ENCODE measurements at regions not wholly inside any gene's neighbourhood (a gene's known extent, or its start where the extent isn't known, plus 50 kb on each side); places are given as distances from the start of the nearest gene placed in this dataset.

DNA sequence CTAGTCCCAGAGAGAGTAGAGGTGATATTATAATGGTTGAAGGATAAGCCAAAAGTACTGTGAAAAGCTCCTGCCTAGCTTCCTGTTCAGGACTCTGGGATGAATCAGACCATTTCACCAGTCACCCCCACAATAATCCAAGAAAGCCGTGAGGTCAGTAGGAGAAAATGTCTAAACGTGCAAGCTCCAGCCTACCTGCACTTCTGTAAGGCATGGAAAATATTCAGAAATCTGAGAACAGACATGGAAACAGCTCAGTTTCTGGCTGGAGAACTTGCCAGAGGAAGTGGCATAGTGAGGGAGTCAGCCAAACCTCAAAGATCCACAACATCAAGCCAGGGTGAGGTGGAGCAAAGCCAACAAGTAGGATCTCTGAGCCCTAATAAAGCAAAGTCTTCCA, 58.2 kb downstream of the ELAPOR2 start:
- TF ChIP-seq POLR2A (IDR thresholded peaks at IDR 0.05) (no peak), CTCF (IDR thresholded peaks at IDR 0.05) (no peak)

All from lower leg skin (tissue), 3 donors.